HepG2 (cell line): ENCODE measurements at regions not wholly inside any gene's neighbourhood (a gene's known extent, or its start where the extent isn't known, plus 50 kb on each side); places are given as distances from the start of the nearest gene placed in this dataset.

Experiments
- ATAC-seq: fragments of 200-7000 bp; cut with Tn5 transposase; 3 replicates; pipeline ENCODE4 v1.9.1; 2020; ENCODE audit warnings: mild to moderate bottlenecking, moderate library complexity
- BruUV-seq: library from RNA; stranded (reverse); fragments of 400-500 nt; replicated peaks from 2 replicates; lab custom pipeline; 2021; lab: Mats Ljungman, UMichigan
- CTCF ChIA-PET: fragments of 300-600 bp; formaldehyde crosslinking; extraction: SDS; loops from one replicate; lab custom pipeline; 2021; ENCODE audit warnings: low total read pairs, inconsistent platforms, low intra/inter-chr PET ratio; lab: Yijun Ruan, JAX
- POLR2A ChIA-PET: fragments of 350-600 bp; sonication (Branson Sonifier 250); formaldehyde crosslinking; loops from one replicate; lab custom pipeline; 2020; ENCODE audit warnings: antibody characterized with exemption, inconsistent platforms; lab: Yijun Ruan, JAX
- DNase-seq: peaks from one replicate; pipeline ENCODE4 v3.0.0-alpha.2; 2015; ENCODE audit warnings: low spot score
- FAIRE-seq: peaks from 3 replicates; lab custom pipeline; 2011; peaks lifted over from hg19 to GRCh38; lab: Jason Lieb, UNC
- H2AFZ ChIP-seq: one replicate; pipeline ENCODE4 v1.6.1; 2011; ENCODE audit warnings: low read length, inconsistent platforms
- H3K27ac ChIP-seq: fragments of 300-600 bp; 3 replicates; pipeline ENCODE4 v1.8.0; 2011; ENCODE audit warnings: mixed run types, mild to moderate bottlenecking, mixed read lengths, low read length, inconsistent platforms; ENCODE audit not compliant: insufficient read depth; ENCODE audit errors: extremely low read length
- H3K27me3 ChIP-seq, 2 experiments: fragments of 200-600 bp in 1 of 2; 2 replicates in 1 of 2; 3 replicates in 1 of 2; pipeline versions ENCODE4 v1.6.0 to v1.8.0; 2011; ENCODE audit warnings: low read length in 2 of 2, mild to moderate bottlenecking in 2 of 2, moderate library complexity in 2 of 2, inconsistent platforms in 1 of 2; ENCODE audit not compliant: insufficient read depth in 2 of 2, control insufficient read depth in 1 of 2
- H3K36me3 ChIP-seq, 2 experiments: fragments of 200-600 bp in 1 of 2; replicated peaks in 1 of 2; 2 replicates in 1 of 2; 3 replicates in 1 of 2; pipeline versions ENCODE4 v1.5.1 to v1.8.0; 2011; ENCODE audit warnings: low read length in 2 of 2, inconsistent platforms in 1 of 2; ENCODE audit not compliant: insufficient read depth in 2 of 2, control insufficient read depth in 1 of 2
- H3K4me1 ChIP-seq: 2 replicates; pipeline ENCODE4 v1.5.1; 2012; ENCODE audit warnings: low read length, inconsistent platforms; ENCODE audit not compliant: insufficient read depth
- H3K4me2 ChIP-seq: 2 replicates; pipeline ENCODE4 v1.6.0; 2011; ENCODE audit warnings: low read depth, low read length, inconsistent platforms
- H3K4me3 ChIP-seq, 3 experiments: fragments of 200-600 bp in 1 of 3; sonication (generic), shearing (Covaris generic) in 1 of 3; replicated peaks in 1 of 3; 2 replicates each; pipeline ENCODE4 v1.5.1; 2011 to 2016; ENCODE audit warnings: low read length in 3 of 3, inconsistent platforms in 2 of 3, low read depth in 2 of 3, mild to moderate bottlenecking in 2 of 3, control low read depth in 1 of 3, mixed read lengths in 1 of 3; ENCODE audit not compliant: insufficient read depth in 1 of 3
- H3K79me2 ChIP-seq: one replicate; pipeline ENCODE4 v1.6.1; 2011; ENCODE audit warnings: low read length, inconsistent platforms; ENCODE audit not compliant: insufficient read depth
- H3K9ac ChIP-seq: 2 replicates; pipeline ENCODE4 v1.6.0; 2011; ENCODE audit warnings: mild to moderate bottlenecking, low read depth, low read length, inconsistent platforms; ENCODE audit not compliant: insufficient read depth
- H3K9me3 ChIP-seq: 2 replicates; pipeline ENCODE4 v1.5.1; 2012; ENCODE audit warnings: mild to moderate bottlenecking, low read length
- H4K20me1 ChIP-seq: 2 replicates; pipeline ENCODE4 v1.6.0; 2011; ENCODE audit warnings: inconsistent platforms, mild to moderate bottlenecking, low read length, moderate library complexity; ENCODE audit not compliant: insufficient read depth
- BRD4 ChIP-seq: sonication (generic); formaldehyde crosslinking; IDR thresholded peaks from 2 replicates; pipeline ENCODE4 v1.4.0; 2020; ENCODE audit warnings: missing genetic modification reagents
- CHD2 ChIP-seq: IDR thresholded peaks from 2 replicates; pipeline ENCODE4 v1.6.1; 2011; ENCODE audit warnings: low read depth, low read length, improper control_type of control experiment
- FOSL1 ChIP-seq: sonication (generic); formaldehyde crosslinking; IDR thresholded peaks from 2 replicates; pipeline ENCODE4 v1.9.0; 2021; ENCODE audit warnings: missing genetic modification reagents, borderline replicate concordance
- JUND ChIP-seq: sonication (generic); formaldehyde crosslinking; IDR thresholded peaks from 2 replicates; pipeline ENCODE4 v1.8.0; 2022; ENCODE audit warnings: mild to moderate bottlenecking, missing genetic modification reagents
- MAF1 ChIP-seq: sonication (generic); formaldehyde crosslinking; IDR thresholded peaks from 2 replicates; pipeline ENCODE4 v1.5.0; 2020; ENCODE audit warnings: missing genetic modification reagents, borderline replicate concordance
- REXO4 ChIP-seq: sonication (generic); formaldehyde crosslinking; IDR thresholded peaks from 2 replicates; pipeline ENCODE4 v1.8.0; 2022; ENCODE audit warnings: missing genetic modification reagents, mild to moderate bottlenecking, borderline replicate concordance
- ZFP90 ChIP-seq: sonication (generic); formaldehyde crosslinking; IDR thresholded peaks from 2 replicates; pipeline ENCODE4 v1.8.0; 2022; ENCODE audit warnings: missing genetic modification reagents, mild to moderate bottlenecking, inconsistent platforms, borderline replicate concordance
- ZNF136 ChIP-seq: sonication (generic); formaldehyde crosslinking; IDR thresholded peaks from 2 replicates; pipeline ENCODE4 v1.8.1; 2022; ENCODE audit warnings: low read depth, mild to moderate bottlenecking, moderate library complexity, missing genetic modification reagents
- ZNF205 ChIP-seq: IDR thresholded peaks from 2 replicates; pipeline ENCODE4 v1.6.1; 2018; ENCODE audit warnings: missing biosample characterization, missing genetic modification reagents
- ZNF292 ChIP-seq: sonication (generic); formaldehyde crosslinking; IDR thresholded peaks from 2 replicates; pipeline ENCODE4 v1.8.1; 2022; ENCODE audit warnings: mild to moderate bottlenecking, low read depth, missing genetic modification reagents, borderline replicate concordance
- ZNF382 ChIP-seq: sonication (generic); formaldehyde crosslinking; IDR thresholded peaks from 2 replicates; pipeline ENCODE4 v1.5.0; 2020; ENCODE audit warnings: missing genetic modification reagents, mild to moderate bottlenecking, borderline replicate concordance
- ZNF792 ChIP-seq: IDR thresholded peaks from 2 replicates; pipeline ENCODE4 v1.6.1; 2016
- whole genome bisulfite sequencing: methylation state at CpG from one replicate; pipeline ENCODE4 v1.1.6; 2017; ENCODE audit warnings: low lambda C conversion rate; 5-methylcytosine and 5-hydroxymethylcytosine counted together
- in situ Hi-C: cut with HindIII; loops from 2 replicates; pipeline ENCODE4 v1.10.0; 2017; ENCODE audit warnings: low pct_unique_long_range_greater_than_20kb; ENCODE audit not compliant: extremely low pct_ligation_motif_present
- intact Hi-C: fragments of 100-400 bp; cut with micrococcal nuclease; formaldehyde crosslinking; loops from one replicate; pipeline ENCODE4 v1.10.0; 2022; ENCODE audit not compliant: unreplicated experiment
- TF ChIP-seq, protein P1 (sequence below): sonication (generic); formaldehyde crosslinking; IDR thresholded peaks from 2 replicates; pipeline ENCODE4 v1.5.1; 2020; ENCODE audit warnings: mild to moderate bottlenecking, missing genetic modification reagents, moderate library complexity
- TF ChIP-seq, protein P2 (sequence below): sonication (generic); formaldehyde crosslinking; IDR thresholded peaks from 2 replicates; pipeline ENCODE4 v1.4.0; 2020; ENCODE audit warnings: missing genetic modification reagents, borderline replicate concordance
- TF ChIP-seq, protein P3 (sequence below): IDR thresholded peaks from 2 replicates; pipeline ENCODE4 v1.6.1; 2016; ENCODE audit warnings: missing biosample characterization, missing genetic modification reagents, low read depth

DNA sequence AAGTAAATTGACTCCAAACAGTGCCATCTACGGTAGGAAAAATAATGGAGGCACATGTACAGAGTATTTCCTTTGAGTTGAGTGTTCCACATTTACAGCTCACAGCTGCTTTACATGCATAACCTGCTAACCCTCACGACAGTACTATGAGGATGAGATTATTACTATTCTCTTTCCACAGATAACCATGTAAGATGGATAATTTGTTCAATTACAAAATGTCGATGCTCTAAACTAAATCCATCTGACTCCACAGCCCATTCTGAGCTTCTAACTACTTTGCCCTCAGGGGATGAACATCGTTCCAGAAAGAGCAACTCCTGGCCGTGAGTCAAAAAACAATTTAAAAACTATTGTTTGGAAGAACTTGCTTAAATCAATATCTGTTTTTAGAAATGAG, 330.4 kb upstream of the NWD2 start:
- H2AFZ ChIP-seq = no peak overlapping the region
- no peaks in the 10 kb centered on the region for H3K27me3 ChIP-seq
- no peaks in the 10 kb centered on the region for H3K4me1 ChIP-seq
- no peak overlapping the region for H3K27ac ChIP-seq
- POLR2A ChIA-PET = no interaction called here
- WGBS = 23% methylated on average over 5 of the region's 5 CpGs
- ATAC-seq = no peak
- H3K4me3 ChIP-seq = no peak overlapping the region
- TF ChIP-seq ZNF136 (no peak), ZNF792 (no peak), CHD2 (no peak), REXO4 (CRISPR knock-in tag) (no peak), ZNF382 (CRISPR knock-in tag) (no peak), FOSL1 (CRISPR knock-in tag) (no peak), MAF1 (CRISPR knock-in tag) (no peak), JUND (no peak), ZFP90 (no peak), ZNF205 (no peak), ZNF292 (CRISPR knock-in tag) (no peak), BRD4 (CRISPR knock-in tag) (no peak)
- TF ChIP-seq, protein P1, sequence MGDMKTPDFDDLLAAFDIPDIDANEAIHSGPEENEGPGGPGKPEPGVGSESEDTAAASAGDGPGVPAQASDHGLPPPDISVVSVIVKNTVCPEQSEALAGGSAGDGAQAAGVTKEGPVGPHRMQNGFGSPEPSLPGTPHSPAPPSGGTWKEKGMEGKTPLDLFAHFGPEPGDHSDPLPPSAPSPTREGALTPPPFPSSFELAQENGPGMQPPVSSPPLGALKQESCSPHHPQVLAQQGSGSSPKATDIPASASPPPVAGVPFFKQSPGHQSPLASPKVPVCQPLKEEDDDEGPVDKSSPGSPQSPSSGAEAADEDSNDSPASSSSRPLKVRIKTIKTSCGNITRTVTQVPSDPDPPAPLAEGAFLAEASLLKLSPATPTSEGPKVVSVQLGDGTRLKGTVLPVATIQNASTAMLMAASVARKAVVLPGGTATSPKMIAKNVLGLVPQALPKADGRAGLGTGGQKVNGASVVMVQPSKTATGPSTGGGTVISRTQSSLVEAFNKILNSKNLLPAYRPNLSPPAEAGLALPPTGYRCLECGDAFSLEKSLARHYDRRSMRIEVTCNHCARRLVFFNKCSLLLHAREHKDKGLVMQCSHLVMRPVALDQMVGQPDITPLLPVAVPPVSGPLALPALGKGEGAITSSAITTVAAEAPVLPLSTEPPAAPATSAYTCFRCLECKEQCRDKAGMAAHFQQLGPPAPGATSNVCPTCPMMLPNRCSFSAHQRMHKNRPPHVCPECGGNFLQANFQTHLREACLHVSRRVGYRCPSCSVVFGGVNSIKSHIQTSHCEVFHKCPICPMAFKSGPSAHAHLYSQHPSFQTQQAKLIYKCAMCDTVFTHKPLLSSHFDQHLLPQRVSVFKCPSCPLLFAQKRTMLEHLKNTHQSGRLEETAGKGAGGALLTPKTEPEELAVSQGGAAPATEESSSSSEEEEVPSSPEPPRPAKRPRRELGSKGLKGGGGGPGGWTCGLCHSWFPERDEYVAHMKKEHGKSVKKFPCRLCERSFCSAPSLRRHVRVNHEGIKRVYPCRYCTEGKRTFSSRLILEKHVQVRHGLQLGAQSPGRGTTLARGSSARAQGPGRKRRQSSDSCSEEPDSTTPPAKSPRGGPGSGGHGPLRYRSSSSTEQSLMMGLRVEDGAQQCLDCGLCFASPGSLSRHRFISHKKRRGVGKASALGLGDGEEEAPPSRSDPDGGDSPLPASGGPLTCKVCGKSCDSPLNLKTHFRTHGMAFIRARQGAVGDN (CRISPR knock-in tag) = no peak
- TF ChIP-seq, protein P2, sequence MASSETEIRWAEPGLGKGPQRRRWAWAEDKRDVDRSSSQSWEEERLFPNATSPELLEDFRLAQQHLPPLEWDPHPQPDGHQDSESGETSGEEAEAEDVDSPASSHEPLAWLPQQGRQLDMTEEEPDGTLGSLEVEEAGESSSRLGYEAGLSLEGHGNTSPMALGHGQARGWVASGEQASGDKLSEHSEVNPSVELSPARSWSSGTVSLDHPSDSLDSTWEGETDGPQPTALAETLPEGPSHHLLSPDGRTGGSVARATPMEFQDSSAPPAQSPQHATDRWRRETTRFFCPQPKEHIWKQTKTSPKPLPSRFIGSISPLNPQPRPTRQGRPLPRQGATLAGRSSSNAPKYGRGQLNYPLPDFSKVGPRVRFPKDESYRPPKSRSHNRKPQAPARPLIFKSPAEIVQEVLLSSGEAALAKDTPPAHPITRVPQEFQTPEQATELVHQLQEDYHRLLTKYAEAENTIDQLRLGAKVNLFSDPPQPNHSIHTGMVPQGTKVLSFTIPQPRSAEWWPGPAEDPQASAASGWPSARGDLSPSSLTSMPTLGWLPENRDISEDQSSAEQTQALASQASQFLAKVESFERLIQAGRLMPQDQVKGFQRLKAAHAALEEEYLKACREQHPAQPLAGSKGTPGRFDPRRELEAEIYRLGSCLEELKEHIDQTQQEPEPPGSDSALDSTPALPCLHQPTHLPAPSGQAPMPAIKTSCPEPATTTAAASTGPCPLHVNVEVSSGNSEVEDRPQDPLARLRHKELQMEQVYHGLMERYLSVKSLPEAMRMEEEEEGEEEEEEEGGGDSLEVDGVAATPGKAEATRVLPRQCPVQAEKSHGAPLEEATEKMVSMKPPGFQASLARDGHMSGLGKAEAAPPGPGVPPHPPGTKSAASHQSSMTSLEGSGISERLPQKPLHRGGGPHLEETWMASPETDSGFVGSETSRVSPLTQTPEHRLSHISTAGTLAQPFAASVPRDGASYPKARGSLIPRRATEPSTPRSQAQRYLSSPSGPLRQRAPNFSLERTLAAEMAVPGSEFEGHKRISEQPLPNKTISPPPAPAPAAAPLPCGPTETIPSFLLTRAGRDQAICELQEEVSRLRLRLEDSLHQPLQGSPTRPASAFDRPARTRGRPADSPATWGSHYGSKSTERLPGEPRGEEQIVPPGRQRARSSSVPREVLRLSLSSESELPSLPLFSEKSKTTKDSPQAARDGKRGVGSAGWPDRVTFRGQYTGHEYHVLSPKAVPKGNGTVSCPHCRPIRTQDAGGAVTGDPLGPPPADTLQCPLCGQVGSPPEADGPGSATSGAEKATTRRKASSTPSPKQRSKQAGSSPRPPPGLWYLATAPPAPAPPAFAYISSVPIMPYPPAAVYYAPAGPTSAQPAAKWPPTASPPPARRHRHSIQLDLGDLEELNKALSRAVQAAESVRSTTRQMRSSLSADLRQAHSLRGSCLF (CRISPR knock-in tag) = no peak
- TF ChIP-seq, protein P3, sequence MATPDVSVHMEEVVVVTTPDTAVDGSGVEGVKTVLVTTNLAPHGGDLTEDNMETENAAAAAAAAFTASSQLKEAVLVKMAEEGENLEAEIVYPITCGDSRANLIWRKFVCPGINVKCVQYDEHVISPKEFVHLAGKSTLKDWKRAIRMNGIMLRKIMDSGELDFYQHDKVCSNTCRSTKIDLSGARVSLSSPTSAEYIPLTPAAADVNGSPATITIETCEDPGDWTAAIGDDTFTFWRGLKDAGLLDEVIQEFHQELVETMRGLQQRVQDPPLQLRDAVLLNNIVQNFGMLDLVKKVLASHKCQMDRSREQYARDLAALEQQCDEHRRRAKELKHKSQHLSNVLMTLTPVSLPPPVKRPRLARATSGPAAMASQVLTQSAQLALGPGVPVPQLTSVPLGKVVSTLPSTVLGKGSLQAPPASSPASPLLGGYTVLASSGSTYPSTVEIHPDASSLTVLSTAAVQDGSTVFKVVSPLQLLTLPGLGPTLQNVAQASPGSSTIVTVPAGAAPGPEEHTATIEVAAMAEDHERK = no peak
- TF ChIP-seq, all 625 proteins: peak for 0
- Histone ChIP-seq H3K9ac (no peak overlapping the region), H3K36me3 (no peaks in the 10 kb centered on the region), H3K4me2 (no peak overlapping the region), H4K20me1 (no peaks in the 10 kb centered on the region), H3K79me2 (no peaks in the 10 kb centered on the region), H3K9me3 (no peaks in the 10 kb centered on the region)
- FAIRE-seq (no peak), DNase-seq (no peak)
- CTCF ChIA-PET = no interaction called here
- no TSS peak for BruUV-seq
- intact Hi-C loops = no loop called here
- in situ Hi-C loops = no loop called here
